Astrocyte (in vitro differentiated cells and primary cell): ENCODE measurements at regions not wholly inside any gene's neighbourhood (a gene's known extent, or its start where the extent isn't known, plus 50 kb on each side); places are given as distances from the start of the nearest gene placed in this dataset.

ENCODE experiments used
- DNase-seq: peaks from one replicate; pipeline ENCODE4 v3.0.0-alpha.2; 2010; ENCODE audit warnings: low read depth
- FAIRE-seq: peaks from 2 replicates; lab custom pipeline; 2011; peaks lifted over from hg19 to GRCh38; lab: Jason Lieb, UNC
- H2AFZ ChIP-seq: 2 replicates; pipeline ENCODE4 v1.6.0; 2012; ENCODE audit warnings: low read depth, low read length, inconsistent platforms
- H3K27ac ChIP-seq: 2 replicates; pipeline ENCODE4 v1.5.1; 2011; ENCODE audit warnings: low read depth, low read length, inconsistent platforms
- H3K27me3 ChIP-seq: 2 replicates; pipeline ENCODE4 v1.6.0; 2011; ENCODE audit warnings: low read length, inconsistent platforms; ENCODE audit not compliant: insufficient read depth
- H3K36me3 ChIP-seq: 2 replicates; pipeline ENCODE4 v1.5.1; 2011; ENCODE audit warnings: low read length, inconsistent platforms; ENCODE audit not compliant: insufficient read depth
- H3K4me1 ChIP-seq: 2 replicates; pipeline ENCODE4 v1.5.1; 2011; ENCODE audit warnings: low read length, inconsistent platforms; ENCODE audit not compliant: insufficient read depth
- H3K4me2 ChIP-seq: 2 replicates; pipeline ENCODE4 v1.6.0; 2012; ENCODE audit warnings: low read length, inconsistent platforms
- H3K4me3 ChIP-seq: 2 replicates; pipeline ENCODE4 v1.5.1; 2011; ENCODE audit warnings: low read depth, mild to moderate bottlenecking, low read length, inconsistent platforms; ENCODE audit not compliant: insufficient read depth
- H3K79me2 ChIP-seq: 2 replicates; pipeline ENCODE4 v1.6.0; 2012; ENCODE audit warnings: mild to moderate bottlenecking, low read length, inconsistent platforms; ENCODE audit not compliant: insufficient read depth
- H3K9ac ChIP-seq: 2 replicates; pipeline ENCODE4 v1.6.0; 2012; ENCODE audit warnings: mild to moderate bottlenecking, low read length, inconsistent platforms
- H3K9me3 ChIP-seq: 2 replicates; pipeline ENCODE4 v1.5.1; 2012; ENCODE audit warnings: low read depth, mild to moderate bottlenecking, low read length, inconsistent platforms; ENCODE audit not compliant: insufficient read depth
- H4K20me1 ChIP-seq: 2 replicates; pipeline ENCODE4 v1.6.0; 2012; ENCODE audit warnings: low read length, inconsistent platforms; ENCODE audit not compliant: insufficient read depth
- H3K27ac Mint-ChIP-seq: one replicate; pipeline ENCODE4 v1.8.0; 2021; ENCODE audit warnings: mild to moderate bottlenecking, mixed read lengths; ENCODE audit not compliant: unreplicated experiment
- H3K27me3 Mint-ChIP-seq: one replicate; pipeline ENCODE4 v1.8.0; 2021; ENCODE audit warnings: low read depth, mixed read lengths; ENCODE audit not compliant: unreplicated experiment
- H3K36me3 Mint-ChIP-seq: one replicate; pipeline ENCODE4 v1.8.0; 2021; ENCODE audit warnings: low read depth, mixed read lengths; ENCODE audit not compliant: unreplicated experiment
- H3K4me1 Mint-ChIP-seq: one replicate; pipeline ENCODE4 v1.8.0; 2021; ENCODE audit warnings: low read depth, mixed read lengths; ENCODE audit not compliant: unreplicated experiment
- H3K4me3 Mint-ChIP-seq: one replicate; pipeline ENCODE4 v1.8.0; 2021; ENCODE audit warnings: mild to moderate bottlenecking, moderate library complexity, mixed read lengths; ENCODE audit not compliant: unreplicated experiment
- H3K9me3 Mint-ChIP-seq: one replicate; pipeline ENCODE4 v1.8.0; 2021; ENCODE audit warnings: mild to moderate bottlenecking, mixed read lengths; ENCODE audit not compliant: unreplicated experiment
- EZH2 ChIP-seq: IDR thresholded peaks from 2 replicates; pipeline ENCODE4 v1.6.1; 2012; ENCODE audit warnings: mild to moderate bottlenecking, low read length, inconsistent platforms; ENCODE audit not compliant: insufficient read depth
- TF ChIP-seq, protein P1 (sequence below): IDR thresholded peaks from 2 replicates; pipeline ENCODE4 v1.5.1; 2011; ENCODE audit warnings: low read depth, mild to moderate bottlenecking, inconsistent platforms, low read length, moderate library complexity; ENCODE audit not compliant: insufficient read depth

DNA sequence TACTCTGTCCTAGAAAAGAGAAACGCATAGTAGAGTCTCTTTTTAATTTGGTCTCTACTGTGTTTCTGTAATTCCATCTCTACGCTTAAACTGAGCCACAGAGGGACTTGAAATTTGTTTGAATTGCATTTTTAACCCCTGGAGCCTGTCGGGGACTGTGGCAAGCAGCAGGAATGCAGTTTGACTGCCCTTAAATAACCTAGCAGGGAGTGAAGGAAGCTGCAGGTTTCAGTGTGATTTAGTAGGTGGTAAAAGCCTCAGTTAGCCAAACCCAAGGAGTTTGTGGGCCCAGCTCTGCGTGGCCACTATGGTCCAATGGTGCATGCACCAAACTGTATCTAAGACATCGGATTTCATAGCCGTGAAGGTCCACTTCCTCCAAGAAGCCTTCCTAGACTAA is 70.3 kb upstream of the MC3R start:
- H3K4me3 Mint-ChIP-seq, result no peak overlapping the region
- H3K4me1 ChIP-seq, result no peaks in the 10 kb centered on the region
- peaks cover 3% of the 10 kb centered on the region for H3K9me3 ChIP-seq
- H3K27me3 Mint-ChIP-seq, result no peaks in the 10 kb centered on the region
- DNase-seq (no peak), FAIRE-seq (no peak)
- peaks cover 11% of the 10 kb centered on the region for H3K9me3 Mint-ChIP-seq
- no peak overlapping the region for H3K27ac ChIP-seq
- H3K36me3 ChIP-seq, result no peaks in the 10 kb centered on the region
- no peak for TF ChIP-seq EZH2
- TF ChIP-seq, protein P1, sequence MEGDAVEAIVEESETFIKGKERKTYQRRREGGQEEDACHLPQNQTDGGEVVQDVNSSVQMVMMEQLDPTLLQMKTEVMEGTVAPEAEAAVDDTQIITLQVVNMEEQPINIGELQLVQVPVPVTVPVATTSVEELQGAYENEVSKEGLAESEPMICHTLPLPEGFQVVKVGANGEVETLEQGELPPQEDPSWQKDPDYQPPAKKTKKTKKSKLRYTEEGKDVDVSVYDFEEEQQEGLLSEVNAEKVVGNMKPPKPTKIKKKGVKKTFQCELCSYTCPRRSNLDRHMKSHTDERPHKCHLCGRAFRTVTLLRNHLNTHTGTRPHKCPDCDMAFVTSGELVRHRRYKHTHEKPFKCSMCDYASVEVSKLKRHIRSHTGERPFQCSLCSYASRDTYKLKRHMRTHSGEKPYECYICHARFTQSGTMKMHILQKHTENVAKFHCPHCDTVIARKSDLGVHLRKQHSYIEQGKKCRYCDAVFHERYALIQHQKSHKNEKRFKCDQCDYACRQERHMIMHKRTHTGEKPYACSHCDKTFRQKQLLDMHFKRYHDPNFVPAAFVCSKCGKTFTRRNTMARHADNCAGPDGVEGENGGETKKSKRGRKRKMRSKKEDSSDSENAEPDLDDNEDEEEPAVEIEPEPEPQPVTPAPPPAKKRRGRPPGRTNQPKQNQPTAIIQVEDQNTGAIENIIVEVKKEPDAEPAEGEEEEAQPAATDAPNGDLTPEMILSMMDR, result no peak
- no peaks in the 10 kb centered on the region for H3K4me1 Mint-ChIP-seq
- H4K20me1 ChIP-seq, result no peaks in the 10 kb centered on the region
- no peak overlapping the region for H2AFZ ChIP-seq
- H3K36me3 Mint-ChIP-seq, result no peaks in the 10 kb centered on the region
- H3K27ac Mint-ChIP-seq, result no peak overlapping the region
- no peaks in the 10 kb centered on the region for H3K27me3 ChIP-seq
- no peaks in the 10 kb centered on the region for H3K79me2 ChIP-seq
- H3K9ac ChIP-seq, result no peak overlapping the region
- no peak overlapping the region for H3K4me3 ChIP-seq
- H3K4me2 ChIP-seq, result no peak overlapping the region

DNA sequence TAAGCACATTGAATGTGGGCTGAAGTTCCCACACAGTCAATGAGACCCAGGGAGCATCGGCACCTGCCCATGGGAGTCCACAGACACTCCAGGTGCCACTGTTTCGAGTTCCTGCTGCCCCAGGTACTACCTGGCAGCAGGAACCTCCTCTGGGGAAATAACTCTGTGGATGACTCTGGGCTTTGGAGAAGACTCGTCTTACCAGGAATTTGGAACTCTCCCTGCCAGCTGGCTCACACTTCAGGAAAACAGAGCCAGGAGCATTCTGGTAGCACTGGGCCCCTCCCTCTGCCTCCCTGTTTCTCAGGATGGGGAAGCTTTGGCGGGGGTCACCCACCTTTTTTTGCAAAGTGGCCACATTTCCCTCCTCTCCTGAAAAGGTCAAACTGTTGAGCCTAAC is 69.5 kb upstream of the MC3R start:
- Histone ChIP-seq H2AFZ (no peak overlapping the region), H3K27me3 (no peaks in the 10 kb centered on the region), H3K4me1 (no peaks in the 10 kb centered on the region), H3K79me2 (no peaks in the 10 kb centered on the region), H3K36me3 (no peaks in the 10 kb centered on the region), H3K4me2 (no peak overlapping the region), H3K9me3 (peaks cover 3% of the 10 kb centered on the region), H3K4me3 (no peak overlapping the region), H3K27ac (no peak overlapping the region), H4K20me1 (no peaks in the 10 kb centered on the region), H3K9ac (no peak overlapping the region)
- no peaks in the 10 kb centered on the region for H3K27me3 Mint-ChIP-seq
- no peak overlapping the region for H3K4me3 Mint-ChIP-seq
- no peak overlapping the region for H3K27ac Mint-ChIP-seq
- peaks cover 7% of the 10 kb centered on the region for H3K9me3 Mint-ChIP-seq
- no peaks in the 10 kb centered on the region for H3K36me3 Mint-ChIP-seq
- TF ChIP-seq, protein P1, result no peak
- no peak for TF ChIP-seq EZH2
- FAIRE-seq, result no peak
- H3K4me1 Mint-ChIP-seq, result no peaks in the 10 kb centered on the region
- DNase-seq, result no peak

DNA sequence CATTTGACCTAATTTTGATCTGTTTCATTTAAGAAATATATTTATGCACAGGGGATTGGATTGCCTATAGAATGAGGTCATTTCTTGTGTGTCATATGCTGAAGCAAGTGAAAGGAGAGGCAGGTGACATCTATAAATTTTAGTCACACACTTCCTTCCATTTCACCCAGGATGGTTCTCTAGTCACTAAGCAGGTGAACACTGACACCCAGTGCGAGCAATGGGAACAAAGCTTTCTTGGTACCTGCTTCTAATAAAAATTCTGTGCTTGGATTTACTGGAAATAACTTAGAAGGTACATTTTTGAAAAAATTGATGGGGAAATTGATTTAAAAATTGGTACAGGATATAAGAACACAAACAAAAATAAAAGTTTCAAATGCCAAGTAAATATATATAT is 66.9 kb upstream of the MC3R start:
- no peaks in the 10 kb centered on the region for H3K4me1 Mint-ChIP-seq
- no peak overlapping the region for H3K4me3 Mint-ChIP-seq
- H3K27ac Mint-ChIP-seq, result no peak overlapping the region
- H4K20me1 ChIP-seq, result no peaks in the 10 kb centered on the region
- FAIRE-seq (no peak), DNase-seq (no peak)
- peaks cover 3% of the 10 kb centered on the region for H3K9me3 ChIP-seq
- no peak overlapping the region for H3K4me3 ChIP-seq
- no peaks in the 10 kb centered on the region for H3K36me3 ChIP-seq
- no peak overlapping the region for H3K9ac ChIP-seq
- no peak overlapping the region for H2AFZ ChIP-seq
- H3K36me3 Mint-ChIP-seq, result no peaks in the 10 kb centered on the region
- H3K4me1 ChIP-seq, result no peaks in the 10 kb centered on the region
- H3K4me2 ChIP-seq, result no peak overlapping the region
- H3K9me3 Mint-ChIP-seq, result peaks cover 12% of the 10 kb centered on the region
- TF ChIP-seq EZH2, result no peak
- TF ChIP-seq, protein P1, result no peak
- H3K27me3 Mint-ChIP-seq, result no peaks in the 10 kb centered on the region
- no peak overlapping the region for H3K27ac ChIP-seq
- H3K79me2 ChIP-seq, result no peaks in the 10 kb centered on the region
- H3K27me3 ChIP-seq, result no peaks in the 10 kb centered on the region
